ENCODE measurements at regions not wholly inside any gene's neighbourhood (a gene's known extent, or its start where the extent isn't known, plus 50 kb on each side); places are given as distances from the start of the nearest gene placed in this dataset.

DNA sequence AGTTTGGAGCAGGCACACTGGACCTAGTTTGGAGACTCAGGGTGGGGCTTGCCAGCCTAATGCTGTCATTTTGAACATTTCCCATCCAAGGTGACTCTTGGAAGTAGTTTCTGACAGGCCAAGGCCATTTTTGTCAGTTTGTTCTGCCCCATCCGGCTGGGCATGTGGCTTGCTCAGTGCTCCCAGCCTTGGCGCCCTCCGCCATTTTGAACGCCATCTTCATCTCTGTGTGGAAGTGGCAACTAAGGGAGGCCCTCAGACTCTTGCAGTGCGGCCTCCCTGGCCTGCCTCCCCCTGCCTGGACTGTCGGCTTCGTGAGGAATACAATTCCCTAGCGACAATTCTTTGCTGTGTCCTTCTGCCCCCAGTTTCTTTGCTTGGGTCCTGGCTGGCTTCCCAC, 150.6 kb upstream of the RGMA start:
- DNase-seq (ENCODE audit: low read depth) = no peak

DNA sequence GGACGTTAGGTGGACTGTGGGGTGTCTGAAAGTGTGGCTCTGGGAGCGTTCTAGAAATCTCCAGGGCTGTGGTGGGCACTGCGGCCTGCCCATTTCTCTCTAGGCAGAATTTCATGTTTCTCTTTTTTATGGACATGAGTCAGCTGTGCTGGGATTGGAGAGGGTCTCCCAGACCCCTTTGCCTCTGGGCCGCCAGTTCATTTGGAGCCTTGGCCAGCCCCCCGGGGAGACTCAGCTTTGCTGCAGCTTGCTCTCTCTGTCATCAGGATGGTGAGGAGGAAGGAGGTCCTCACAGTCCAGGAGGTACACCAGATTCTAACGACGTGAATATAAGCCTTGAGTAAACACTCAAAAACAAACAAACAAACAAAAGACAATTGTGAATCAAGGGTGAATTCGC, 149.6 kb upstream of the RGMA start:
- DNase-seq (ENCODE audit: low read depth) = no peak

DNA sequence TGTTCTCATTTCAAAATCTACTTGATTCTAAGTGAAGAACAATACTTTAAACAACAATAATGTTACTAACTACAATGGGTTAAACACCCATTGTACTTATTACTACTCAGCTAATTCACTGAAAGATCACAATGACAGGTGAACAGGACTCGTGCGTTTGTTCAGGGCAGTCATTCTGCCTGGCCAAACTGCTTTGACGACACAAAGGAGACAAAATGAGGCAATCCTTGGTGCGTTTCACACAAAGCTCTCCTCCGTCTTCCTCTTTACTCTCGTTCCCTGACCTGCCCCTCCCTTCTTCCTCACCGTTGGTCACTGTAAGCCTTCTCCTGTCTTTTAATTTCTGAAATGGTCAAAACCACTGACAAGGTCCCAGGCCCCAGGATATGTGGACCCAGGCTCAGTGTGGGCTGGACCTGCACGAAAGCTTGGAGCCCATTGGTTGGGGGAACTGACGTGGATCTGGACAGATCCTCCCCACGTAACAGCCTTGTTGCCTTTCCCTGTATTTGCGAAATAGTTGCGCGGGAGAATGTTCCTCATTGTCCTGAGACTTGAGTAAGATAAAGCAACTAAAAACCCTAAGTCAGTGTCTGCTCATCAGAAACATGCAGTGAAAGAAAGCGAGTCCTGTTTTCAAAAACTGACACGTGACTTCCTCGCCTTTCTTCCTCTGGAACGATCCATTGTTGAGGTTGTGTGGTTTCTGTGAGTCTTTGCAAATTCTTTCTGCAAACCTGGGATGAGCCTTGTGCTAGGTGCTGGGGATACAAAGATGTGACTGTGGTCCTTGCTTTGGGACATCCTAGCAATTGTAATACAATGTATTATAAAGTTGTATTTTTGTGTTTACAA, 147.1 kb upstream of the RGMA start:
- DNase-seq (ENCODE audit: low read depth) = no peak

DNA sequence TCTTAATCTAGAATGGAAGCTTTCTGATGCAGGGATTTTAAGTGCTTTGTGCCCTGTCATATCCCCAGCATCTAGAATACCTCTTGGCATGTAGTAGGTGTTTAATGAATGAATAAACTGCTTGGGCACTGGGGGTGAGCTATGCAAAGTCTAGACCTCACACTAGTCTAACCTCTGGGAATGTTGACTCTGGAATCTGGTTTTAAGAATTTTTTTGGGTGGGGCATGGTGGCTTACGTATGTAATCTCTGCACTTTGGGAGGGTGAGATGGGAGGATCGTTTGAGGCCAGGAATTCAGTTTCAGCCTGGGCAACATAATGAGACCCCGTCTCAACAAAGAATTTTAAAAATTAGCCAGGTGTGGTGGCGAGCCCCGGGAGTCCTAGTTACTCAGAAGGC, 146.3 kb upstream of the RGMA start:
- DNase-seq (ENCODE audit: low read depth) = no peak

DNA sequence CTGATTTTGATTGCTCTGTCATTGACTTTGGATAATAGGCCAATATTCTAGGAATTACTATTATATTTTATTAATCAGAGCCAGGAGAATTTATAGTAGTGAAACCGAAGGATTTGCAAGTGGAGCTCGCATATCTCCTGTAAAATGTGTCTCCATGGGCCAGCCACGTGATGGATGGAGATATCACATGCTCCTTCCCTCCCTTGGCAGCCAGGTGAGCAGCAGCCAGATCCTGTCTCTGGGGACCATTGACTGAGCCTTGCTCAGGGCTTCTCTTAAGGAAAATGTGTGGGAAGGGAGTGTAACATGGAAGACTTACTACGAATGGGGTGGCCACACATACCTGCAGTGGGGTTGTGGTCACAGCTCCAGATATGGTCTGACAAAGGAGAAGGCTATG, 144.7 kb upstream of the RGMA start:
- DNase-seq (ENCODE audit: low read depth) = no peak

DNA sequence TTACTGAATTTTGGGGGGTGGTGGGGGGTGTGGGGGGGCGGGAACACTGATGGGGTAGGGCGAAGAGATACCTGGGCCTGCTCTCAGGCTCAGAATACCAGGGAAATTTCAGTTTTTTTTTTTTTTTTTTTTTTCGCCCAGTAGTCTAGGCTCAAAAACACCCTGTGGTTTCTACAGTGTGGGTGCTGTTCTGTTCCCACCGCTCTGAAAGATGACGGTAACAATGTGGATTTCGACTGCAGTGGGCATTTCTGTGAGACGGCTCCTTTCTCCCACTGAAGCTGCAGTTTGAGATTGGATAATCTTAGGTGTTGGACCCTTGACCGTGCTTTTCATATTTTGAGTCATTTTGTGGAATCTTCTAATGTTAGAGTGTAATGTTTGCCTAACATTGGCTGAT, 143.8 kb upstream of the RGMA start:
- DNase-seq (ENCODE audit: low read depth) = no peak

DNA sequence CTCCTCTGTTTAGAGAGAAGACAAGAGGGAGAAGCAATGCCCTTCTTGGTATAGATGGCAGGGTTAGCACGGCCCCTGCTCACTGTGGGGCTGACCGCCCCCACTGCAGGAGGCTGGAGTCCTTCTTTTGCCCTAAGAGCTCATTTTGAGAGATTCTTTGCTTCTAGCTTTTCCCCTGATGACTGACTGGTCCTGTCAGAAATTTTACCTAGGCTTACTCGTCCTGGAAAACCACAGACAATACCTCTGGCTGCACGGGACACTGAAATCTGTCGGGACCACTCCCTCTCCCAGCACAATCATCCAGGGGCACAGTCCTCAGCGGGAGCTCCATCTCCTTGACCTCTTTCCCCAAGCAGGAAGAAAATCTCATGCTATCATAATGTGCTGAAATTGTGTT, 143.0 kb upstream of the RGMA start:
- DNase-seq (ENCODE audit: low read depth) = no peak

DNA sequence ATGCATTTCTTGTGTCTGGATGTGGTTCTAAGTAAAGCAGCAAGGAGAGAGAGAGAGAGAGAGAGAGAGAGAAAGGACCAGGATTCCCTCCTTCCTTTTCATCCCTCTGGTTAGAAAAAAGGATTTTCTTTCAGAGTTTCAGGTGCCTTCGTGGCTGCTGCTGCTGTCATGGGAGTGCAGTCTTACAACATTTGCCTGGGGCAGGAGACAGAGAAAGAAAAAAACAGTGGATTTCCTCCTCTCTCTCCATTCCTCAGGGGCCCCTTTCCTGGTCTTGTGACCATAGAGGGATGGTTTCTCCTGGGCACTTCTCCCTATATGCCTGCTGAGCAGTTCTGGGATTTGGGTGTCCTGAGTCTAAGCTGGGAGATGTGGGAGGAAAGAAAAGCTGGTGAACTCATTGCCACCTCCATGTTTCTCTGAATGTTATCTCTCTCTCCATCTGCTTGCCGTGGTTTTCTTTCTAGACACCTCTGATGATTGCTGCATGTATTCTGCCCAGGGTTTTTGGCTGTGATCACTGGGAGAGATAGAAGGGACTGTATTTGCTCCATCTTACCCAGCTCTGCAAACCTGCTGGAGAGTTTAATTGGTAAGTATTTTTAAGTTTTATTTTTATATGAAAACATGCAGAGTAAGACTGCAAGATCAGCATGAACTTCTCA, 142.4 kb upstream of the RGMA start:
- DNase-seq (ENCODE audit: low read depth) = no peak

DNA sequence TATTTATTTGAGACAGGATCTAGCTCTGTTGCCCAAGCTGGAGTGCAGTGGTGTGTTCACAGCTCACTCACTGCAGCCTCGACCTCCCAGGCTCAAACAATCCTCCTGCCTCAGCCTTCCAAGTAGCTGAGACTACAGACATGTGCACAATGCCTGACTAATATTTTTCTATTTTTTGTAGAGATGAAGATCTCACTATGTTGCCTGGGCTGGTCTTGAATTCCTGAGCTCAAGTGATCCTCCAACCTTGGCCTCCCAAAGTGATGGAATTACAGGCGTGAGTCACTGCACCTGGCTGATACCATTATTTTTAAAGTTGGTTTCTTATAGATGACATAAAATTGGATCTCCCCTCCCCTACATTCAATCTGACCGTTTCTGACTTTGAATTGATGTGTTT, 139.5 kb upstream of the RGMA start:
- no peak for DNase-seq (ENCODE audit: low read depth)

DNA sequence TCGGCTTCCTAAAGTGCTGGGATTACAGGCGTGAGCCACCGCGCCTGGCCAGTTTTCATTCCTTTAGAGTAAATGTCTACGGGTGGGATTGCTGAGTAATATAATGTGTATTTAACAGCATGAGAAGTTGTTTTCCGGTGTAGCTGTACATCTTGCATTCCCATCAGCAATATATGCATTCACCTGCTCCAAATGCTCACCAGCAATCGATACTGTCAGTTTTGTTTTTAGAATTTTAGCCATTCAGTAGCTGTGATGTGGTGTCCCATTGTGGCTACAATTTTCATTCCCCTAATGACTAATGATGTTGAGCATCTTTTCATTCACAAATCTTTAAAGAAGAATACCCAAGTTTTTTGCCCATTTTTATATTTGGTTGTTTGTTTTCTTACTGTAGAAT, 134.8 kb upstream of the RGMA start:
- DNase-seq (ENCODE audit: low read depth) = no peak

DNA sequence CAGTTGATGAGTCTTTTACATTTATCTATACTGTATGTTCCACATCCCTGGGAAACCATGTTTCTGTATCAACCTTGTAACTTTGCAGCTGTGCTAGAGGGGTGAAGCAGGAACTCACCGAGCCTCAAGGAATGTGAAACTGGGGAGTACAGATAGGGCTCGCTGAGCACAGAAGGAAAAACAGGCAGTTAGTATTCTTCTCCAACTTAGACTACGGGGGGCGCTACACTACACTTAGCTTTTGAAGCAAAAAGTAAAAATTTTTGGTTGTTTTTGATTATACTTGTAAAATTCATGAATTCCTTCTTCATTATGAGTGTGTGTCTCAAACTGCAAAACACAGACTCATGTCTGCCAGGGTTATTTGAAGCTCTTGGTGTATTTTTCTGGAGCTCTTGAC, 132.7 kb upstream of the RGMA start:
- DNase-seq (ENCODE audit: low read depth) = no peak

DNA sequence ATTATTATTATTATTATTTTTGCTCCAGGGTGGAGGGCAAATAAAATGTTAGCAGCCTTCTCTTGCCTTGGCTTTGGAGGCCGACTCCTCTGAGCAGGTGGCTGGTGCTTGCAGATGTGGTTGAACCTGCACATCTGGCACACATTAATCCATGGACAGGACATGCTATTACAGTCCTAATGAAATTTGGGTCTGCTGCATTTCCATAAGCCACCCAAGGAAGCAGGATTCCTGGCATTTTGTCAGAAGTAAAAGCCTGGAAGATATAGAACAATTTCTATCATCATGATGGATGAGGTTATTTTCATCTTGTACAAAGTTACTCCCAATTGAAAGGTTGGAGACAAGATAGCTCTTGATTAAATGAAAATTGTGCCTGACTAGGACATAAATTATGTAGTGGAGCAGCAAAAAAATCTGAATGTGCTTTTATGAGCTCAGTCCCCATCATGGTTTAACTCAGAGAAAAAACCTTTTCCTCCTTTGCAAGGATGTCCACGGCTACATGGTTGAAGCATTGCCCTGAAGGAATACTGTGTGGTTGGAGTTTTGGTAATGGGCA, 130.9 kb upstream of the RGMA start:
- DNase-seq (ENCODE audit: low read depth) = no peak

DNA sequence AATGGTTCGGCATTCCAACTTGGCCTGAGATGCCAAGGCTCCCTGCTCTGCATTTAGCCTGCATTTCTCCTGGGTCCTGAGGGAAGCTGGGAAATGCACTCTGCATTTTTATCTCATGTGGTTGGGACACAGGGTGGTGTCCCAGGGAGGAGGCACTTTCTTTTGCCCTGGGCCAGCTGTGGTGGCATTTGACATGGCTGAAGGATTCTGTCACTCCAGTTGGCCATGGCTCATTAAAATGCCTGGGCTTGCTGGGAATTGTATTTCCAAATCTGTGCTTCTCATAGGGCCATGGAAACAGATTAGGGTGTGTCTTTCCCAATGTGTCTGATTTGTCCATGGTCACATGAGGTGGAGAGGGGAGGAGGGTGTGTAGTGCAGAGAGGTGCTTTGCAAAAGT, 128.3 kb upstream of the RGMA start:
- DNase-seq (ENCODE audit: low read depth) = no peak

DNA sequence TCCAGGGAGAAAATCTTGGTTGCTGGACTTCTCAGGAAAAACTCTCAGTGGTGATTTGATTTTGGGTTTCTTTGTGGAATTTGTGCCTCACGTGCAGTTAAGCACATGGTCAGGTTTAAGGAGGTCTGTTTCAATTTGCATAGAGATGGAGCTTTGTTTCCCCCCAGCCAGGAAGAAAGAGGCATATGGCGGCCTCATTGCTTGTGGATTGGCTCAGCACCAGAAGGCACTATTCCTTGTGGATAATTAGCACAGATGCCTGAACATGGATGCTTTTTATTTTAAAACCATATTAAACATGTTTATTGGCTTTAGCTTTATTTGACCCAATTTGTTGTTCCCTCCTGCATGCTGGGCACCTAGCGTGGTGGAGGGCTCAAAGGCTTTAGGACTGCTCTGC, 125.1 kb upstream of the RGMA start:
- no peak for DNase-seq (ENCODE audit: low read depth)

DNA sequence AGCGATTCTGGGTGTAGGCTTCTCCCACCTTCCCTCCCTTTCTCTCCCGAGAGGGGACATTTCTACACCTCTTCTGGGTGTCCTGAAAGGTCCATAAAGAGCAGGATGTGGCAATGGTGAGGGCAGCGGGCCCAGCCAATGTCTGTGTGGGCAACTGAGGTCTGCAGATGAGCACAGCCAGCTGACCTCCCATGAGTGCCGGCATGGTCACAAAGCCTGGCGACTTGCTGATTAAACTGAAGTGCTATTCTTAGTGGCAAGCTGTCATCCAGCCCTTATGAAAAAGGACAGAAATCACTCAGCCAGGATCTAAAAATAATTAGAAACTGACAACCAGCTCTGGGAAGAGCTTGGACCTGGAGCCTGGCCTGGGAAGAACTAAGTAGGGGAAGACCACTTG, 124.3 kb upstream of the RGMA start:
- no peak for DNase-seq (ENCODE audit: low read depth)

DNA sequence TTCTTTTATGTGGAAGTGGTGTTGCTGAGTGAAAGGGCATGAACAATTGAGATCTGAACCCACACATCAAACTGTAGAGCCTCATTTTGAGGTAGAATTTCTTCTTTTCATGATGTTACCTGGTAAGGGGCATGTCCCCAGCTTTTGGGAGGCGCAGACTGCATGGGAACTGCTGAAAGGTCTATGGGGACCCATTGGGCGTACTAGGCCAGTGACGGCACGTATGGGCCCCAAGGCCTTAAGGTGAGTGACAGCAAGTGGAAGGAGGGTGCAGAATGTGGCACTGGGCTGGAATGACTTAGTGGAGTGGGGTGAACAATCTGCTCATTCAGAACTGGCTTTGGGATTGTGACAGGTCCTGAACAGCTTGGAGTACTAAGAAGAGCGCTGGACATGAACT, 123.6 kb upstream of the RGMA start:
- DNase-seq (ENCODE audit: low read depth) = no peak

DNA sequence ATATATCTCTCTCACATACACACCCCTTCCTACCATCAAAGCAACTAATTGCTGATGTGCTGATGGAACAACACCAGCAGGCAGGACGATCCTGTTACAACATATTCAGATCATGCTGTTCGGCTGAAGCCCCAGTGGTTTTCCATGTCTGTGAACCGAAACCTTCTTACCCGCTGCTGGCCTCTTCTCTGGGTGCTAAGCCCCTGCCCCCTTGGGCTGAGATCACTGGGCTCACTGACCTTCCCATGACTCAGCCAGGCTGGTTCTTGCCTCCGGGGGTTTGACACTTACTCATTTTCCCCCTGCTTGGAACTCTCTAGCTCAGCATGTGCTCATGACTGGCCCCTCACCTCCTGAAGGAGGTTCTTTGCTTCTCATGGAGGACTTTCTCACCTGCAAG, 122.0 kb upstream of the RGMA start:
- DNase-seq (ENCODE audit: low read depth) = no peak

DNA sequence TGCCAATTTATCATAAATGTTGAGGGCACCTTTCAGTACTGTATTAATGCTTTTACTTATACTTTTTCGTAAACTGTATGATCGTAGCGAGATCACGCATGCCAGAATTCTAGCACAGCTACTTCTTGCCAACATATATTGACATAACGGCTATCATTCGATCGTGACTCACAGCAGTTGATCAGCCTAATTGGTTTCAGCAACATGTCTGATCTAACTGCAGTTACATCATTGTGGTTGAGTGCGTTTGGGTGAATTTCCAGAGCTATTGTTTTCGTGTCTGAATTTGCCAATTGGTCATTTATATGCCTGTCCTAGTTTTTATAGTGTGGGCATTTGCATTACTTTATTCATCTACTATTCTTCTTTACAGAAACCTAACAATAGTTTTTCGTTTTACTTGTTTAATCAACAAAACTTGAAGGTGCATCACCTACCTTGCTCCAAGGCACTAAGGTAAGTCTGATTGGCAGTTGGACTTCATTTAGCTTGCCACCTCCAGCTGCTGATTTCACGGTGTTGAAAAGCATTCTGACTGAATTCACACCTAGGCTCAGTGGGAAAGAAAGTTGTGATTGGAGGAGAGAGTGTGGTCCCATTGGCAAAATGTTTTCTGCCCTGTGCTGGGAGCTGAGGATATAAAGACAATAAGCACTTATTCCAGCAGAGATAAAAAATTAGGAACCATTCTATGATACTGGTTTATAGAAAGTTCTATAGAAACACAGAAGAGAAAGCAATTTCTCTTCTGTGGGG, 120.9 kb upstream of the RGMA start:
- DNase-seq (ENCODE audit: low read depth) = no peak

DNA sequence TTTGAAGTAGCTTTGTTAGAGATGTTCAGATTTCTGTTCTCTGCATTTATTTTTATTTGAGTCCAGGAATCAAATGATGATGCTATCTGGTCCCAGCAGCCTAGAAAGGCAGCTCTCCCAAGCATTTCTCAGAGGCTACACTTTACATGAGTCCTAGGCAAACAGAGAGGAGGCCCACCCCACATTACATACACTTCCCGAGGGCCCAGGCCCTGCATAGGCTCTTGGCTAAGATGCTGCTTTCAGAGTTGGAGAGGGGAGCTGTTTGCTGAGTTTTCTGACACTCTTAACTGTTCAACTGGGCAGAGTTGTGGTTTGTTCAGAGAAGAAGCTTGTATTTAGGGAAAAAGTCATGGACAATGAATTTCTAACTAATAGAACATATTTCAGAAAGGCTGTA, 117.9 kb upstream of the RGMA start:
- no peak for DNase-seq (ENCODE audit: low read depth)

DNA sequence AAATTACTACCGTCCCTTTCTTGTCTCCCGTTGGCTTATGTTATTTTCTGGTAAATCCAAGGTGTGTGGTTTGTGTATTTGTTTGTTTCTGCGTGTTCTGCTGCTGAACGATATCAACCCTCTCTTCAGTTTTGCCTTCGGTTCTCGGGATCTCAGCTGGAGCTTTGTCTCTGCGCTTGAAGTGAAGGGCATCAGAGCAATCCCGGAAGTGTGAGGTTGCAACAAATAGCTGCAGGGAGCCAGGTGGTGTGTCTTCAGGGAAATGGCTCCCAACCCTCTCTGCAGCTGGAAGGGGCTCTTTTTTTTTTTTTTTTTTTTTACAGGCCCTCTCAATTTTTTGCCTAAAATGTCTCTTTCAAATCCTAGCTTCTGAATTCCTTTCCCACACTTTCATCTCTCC, 116.4 kb upstream of the RGMA start:
- no peak for DNase-seq (ENCODE audit: low read depth)

DNA sequence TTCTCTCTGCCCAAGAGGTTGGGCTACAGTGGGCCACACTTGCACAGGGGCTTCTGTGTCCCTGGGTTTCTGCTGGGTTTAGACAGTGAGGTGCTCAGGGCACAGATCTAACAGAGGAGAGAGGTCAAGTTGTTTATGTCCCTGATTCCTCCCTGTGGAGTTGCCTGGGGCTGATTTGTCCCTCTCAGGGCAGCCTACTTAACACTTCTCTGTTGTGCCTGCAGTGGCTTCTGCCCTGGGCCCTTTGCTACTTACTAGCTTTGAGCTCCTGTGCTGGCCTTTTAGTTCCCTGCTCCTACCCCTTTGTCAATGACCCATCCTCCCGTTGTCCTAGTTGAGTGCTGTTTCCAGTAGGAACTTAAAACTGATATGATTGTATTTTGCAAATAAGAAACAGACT, 114.0 kb upstream of the RGMA start:
- no peak for DNase-seq (ENCODE audit: low read depth)

DNA sequence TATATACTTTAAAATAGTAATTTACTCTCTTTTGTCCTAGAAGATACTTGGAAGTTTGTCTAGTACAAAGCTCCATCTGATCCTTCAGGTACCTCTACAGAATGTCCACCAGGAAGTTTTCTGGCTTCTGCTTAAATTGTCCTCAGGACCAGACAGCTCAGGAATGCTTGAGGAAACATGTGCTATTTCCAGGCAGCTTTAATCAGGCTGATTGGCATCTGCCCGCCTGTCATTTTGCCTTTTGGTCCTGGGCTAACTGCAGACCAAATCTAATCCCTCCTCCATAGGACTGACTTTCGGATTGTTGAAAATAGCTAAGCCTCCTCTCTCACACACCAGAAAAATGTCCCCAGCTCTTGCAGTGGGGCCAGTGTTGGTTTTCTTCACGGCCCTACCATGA, 113.4 kb upstream of the RGMA start:
- no peak for DNase-seq (ENCODE audit: low read depth)

DNA sequence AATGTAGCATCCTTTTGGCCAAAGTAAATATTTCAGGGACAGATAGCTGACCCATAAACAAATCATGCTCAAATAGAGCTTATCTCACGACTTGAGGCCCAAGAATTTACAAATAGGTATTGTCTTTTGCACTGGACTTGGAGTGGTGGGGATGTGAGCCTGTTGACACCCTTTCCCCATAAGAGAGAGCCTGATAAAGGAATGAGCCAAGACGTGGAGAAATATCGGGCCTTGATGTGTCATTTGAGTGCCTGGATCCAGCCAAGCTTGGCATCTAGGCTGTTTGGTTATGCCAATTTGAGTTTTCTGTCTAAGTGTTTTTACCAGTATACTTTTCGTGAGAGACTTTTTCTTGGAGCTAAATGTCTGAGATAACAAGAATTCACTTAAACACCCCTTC, 112.9 kb upstream of the RGMA start:
- DNase-seq (ENCODE audit: low read depth) = no peak
